ENCODE measurements at regions not wholly inside any gene's neighbourhood (a gene's known extent, or its start where the extent isn't known, plus 50 kb on each side); places are given as distances from the start of the nearest gene placed in this dataset.

DNA sequence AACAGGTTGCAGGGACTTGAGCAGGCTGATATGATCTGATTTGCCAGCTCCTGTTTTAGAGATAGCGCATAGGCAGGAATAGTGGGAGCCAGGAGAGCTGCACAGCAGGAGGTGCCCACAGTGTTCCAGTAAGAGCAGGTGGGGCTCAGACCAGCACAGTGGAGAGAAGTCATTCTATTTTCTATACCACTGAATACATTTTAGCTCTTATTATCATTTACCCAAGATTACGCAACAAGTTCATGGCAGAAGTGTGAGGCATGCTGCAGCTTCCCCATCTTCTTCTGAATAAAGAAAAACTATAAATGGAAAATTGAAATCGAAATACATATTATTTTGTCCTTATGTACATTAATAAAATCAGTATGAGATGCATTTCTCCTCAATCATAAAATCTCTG lies 114.7 kb upstream of the EDNRA start:
- no peak for DNase-seq

DNA sequence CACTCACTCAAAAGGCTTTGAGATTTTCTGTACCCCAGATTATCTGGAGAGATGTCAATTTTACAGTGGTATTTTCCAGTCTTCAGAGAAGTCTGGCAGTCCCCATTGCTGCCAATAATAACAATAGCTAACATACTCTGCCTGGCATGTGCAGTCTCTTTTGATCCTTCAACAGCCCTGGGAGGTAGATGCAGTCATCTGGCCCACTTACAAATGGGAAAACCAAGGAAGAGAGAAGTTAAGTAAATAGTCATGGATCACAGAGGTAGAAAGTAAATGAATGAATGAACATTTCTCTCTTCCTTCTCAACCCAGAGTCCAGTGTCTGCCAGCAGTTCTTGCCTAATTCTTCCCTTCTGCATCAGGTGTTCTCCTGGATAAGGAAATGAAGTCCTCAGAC lies 113.0 kb upstream of the EDNRA start:
- no peak for DNase-seq

DNA sequence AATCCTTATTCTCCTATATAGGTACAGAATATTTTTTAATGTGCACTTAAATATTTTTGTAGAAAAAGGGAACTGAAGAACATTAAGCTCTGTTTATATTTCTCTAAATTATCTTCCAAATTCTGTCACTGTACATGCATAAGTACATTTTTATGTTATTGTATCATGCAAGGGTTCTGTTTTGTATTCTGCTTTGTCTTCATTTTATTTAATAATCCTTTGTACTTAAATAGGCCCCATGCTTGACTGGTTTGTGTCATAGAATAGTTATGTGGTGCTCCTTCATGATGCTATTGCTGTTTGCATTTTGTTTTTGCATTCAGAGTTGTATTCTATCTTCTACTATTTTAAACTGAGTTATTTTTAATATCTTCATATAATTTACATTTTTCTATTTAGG lies 111.9 kb upstream of the EDNRA start:
- no peak for DNase-seq

DNA sequence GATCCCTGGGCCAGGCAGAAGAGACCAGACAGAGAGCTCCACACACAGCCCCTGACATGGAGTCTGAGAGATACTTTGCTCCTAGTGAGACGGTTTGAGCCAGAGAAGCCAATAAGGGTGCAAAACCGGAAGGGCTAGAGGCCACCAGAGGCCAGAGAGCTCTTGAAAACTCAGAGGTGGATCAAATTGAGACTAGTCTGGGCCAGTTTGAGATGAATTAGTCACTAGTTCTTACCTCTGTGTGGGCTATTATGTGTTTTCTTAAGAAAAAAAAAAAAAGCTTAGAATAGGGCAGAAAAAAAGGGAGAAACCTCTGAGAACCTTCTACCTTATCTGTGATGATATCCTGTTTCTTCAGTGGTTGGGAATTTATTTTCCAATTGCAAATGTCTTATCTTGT lies 110.4 kb upstream of the EDNRA start:
- DNase-seq = no peak

DNA sequence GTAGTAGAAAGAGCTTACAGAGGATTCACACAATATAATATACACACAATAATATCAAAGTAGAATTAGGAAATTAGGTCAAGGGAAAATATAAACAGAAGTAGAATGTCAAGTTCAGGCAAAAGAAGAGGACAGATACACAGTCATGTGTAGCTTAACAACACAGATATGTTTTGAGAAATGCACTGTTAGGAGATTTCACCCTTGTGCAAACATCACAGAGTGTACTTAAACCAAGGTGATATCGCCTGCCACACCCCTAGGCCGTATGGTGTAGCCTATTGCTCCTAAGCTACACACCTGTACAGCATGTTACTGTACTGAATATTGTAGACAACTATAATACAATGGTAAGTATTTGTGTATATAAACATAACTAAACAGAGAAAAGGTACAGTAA lies 110.0 kb upstream of the EDNRA start:
- no peak for DNase-seq

DNA sequence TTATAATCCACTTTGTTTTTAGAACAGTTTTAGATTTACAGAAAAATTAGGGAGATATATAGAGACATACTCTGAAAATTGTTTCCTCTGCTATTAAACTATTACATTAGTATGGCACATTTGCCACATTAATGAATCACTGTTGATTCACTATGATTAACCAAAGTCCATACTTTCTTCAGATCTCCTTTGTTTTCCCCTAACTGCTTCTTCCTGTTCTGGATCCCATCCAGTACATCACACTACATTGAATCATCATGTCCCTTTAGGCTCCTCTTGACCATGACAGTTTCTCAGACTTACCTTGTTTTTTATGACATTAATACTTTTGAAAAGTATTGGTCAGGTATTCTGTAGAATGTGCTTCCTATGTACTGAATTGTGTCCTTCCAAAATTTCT lies 109.2 kb upstream of the EDNRA start:
- DNase-seq = no peak

DNA sequence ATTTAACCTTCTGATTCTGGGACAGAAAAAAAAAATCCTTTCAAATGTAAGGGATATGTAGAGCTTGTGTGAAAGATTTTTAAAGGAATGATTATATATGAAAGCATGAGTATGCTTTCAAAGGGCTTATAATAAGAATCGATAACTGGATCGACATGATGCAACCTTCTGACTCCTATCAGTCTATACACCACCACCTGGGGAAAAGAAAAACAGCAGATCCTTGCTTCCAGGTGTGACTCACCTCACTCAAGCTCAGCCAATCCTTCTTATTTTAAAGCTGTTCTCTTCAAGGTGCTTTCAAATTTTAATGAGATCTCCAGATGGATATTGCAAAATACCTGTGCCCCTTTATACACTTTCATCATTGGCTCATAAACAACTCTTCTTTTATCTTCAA lies 102.1 kb upstream of the EDNRA start:
- DNase-seq = no peak

DNA sequence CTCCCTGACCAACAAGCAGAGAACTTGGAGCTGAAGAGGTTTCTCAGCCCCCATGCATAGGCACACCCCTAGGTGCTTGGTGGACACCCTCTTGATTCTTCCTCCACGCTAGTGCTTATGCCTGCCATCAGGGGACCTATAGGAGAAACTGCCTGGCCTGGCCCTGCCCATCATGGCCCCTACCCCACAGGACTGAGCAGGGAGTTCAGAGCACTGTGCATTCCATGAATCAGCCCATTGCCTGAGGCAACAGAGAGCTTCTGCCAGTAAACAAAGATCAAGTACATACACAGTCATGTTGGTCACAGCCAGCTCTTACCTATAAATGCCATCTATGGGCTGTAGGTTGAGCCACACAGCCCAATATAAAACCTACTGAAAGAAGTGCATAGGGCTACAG lies 99.1 kb upstream of the EDNRA start:
- no peak for DNase-seq

DNA sequence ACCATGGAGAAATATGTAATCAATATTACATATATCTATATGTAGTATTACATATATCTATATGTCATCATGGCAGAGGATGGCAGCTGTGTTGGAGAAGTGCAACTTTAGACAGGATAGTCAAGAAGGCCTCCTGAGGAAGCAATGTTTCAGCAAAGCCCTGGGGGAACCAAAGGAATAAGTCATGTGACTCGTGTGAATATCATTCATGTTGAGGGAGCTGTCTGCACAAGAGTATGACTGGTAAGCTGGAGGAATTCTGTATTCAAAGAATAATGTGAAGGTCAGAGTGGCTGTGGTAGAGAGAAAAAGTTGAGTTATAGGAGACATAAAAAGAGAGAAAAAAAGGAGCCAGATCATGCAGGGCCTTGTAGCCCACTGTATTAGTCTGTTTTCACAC lies 92.9 kb upstream of the EDNRA start:
- no peak for DNase-seq

DNA sequence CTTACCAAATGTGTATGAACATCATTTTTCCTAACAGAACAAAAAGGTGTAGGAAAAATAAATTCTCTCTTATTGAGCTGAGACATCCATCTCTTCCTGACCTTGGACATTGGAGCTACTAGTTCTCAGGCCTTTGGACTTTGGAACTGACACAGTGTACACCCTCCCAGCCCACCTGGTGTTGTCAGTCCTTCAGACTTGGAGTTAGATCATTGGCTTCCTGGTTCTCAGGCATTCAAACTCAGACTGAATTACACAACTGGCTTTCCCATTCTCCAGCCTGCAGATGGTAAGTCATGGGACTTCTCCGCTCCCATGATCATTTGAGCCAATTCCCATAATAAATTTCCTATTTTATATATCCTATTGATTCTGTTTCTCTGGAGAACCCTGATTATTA lies 84.8 kb upstream of the EDNRA start:
- DNase-seq = no peak

DNA sequence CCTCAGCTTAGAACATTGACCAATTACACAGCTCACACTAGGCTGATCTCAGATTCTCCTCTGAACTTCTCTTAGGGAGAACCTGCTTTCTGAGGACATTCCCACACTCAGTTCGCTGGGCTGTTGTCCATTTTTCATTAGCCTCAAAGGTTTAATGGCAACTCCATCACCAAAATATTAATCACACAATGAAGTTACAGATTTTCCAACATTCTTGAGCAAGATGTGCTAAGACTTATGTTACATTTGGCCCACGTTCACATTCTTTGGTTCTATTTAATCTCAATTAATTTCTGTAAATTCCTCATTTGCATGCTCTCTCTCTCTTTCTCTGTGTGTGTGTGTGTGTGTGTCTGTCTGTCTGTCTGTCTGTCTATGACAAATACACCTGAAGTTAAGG lies 82.3 kb upstream of the EDNRA start:
- no peak for DNase-seq

DNA sequence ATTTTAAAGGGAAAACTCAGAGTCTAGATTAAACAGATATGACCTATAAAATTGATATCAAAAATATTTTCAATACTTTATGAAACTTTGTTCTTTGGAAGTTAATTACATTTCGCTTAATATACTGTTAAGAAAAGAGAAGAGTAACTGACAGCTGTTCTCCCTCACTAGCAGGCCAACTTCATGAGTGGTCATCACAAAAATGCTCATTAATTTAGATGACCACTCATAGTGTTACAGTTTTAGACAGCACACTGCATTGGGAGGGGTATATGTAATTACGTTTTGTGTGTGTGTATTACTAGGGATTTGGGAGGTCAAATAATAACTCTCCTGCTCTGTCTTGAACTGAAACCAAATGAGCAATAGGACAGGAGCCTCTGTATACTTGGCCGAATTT lies 80.2 kb upstream of the EDNRA start:
- no peak for DNase-seq

DNA sequence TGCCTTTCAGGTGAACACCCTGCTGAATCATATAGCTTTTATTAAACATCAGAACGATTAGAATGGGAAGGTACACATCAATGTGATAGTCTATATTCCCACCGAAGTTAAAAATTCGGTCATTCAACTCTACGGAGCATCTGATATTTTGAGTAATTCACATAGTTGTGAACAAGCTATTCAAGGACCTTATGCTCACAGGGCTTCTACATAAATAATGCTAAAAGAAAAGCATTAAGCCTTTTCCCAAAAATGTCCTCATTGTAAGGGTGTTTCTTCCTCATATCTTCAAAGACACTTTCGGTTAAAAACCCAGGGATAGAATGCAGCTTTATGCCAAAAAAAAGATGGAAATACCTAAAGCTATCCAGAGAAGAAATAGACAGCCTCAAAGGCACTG lies 79.7 kb upstream of the EDNRA start:
- no peak for DNase-seq

DNA sequence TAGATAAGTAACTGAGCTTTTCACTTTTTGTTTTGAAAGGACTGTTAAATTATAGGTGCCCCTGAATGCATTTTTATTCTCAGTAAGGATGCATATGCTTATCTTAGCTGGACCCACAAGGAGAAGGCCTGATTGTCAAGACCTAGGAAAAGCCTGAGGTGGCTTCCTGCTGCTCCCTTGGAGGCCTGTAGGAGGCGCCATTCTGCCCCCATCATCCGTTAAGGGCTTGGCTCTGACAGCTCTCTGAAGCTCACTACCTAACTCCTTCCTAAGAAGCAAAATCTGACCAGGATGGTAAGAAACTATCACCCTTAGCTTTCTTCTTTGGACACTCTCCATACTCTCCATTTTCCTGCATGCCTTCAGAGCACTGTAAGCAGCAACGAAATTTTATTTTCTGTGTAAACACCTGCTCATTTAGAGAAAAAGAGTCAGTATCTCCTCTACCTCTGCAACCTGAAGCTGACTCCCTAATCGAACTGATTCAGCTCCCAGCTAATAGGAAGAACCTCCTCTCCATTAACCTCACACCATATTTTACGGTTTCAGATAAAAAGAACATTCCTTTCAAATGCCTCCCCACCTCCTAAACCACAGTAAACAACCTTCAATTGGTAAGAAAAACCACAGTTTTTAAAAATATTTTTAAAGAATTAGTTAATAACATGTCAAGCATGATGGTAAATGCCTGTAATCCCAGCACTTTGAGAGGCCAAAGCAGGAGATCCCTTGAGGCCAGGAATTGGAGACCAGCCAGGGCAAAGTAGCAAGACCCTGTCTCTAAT lies 73.4 kb upstream of the EDNRA start:
- DNase-seq = no peak

DNA sequence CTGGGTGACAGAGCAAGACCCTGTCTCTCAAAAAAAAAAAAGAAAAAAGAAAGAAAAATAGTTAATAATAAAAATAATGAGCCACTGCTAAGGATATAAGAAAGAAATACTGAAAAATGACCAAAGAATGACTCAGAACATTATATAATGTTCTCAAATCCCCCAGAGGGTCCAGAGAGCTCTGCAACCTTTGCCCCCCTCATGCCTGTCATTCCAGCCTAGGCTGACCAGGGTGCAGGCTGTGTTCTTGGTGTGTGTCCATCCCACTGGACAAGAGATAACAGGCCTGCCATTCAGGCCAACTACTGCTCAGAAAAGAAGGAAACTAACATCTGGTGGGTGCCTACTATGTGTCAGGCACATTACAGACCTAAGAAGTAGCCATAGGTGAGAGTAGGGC lies 72.7 kb upstream of the EDNRA start:
- DNase-seq = no peak

DNA sequence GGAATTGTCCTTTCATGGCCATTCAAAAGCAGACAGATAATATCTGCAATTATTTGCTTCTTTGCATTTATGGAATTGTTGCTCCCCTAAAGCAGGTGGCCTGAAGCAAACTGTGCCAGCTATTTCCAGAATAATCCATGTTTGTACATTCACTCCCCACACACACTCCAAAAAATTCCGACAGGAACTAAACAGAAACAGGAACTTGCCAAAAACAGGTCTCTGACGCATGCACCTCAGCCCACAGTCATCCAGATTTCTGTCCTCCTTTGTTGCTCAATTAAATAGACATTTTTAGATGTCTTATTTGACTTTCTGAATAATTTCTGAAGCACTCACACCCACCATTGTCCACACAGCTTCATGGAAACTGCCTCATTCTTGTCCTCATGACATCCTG lies 71.5 kb upstream of the EDNRA start:
- no peak for DNase-seq

DNA sequence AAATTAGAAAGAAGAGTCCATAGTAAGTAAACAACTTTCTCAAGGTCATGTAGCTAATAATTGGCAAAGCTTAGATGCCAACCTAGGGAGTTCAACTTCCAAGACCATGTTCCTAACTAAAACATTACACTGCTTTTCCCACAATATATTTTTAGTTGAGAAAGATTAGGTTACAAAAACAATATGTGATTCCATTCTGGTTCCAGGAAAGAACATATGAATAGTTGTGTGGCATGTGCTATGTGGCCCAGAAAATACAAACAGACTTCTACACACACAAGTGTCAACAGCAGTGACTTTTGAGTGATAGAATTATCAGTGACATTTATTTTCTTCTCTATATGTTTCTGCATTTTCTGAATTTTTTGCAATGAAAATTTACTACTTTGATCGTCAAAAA lies 62.7 kb upstream of the EDNRA start:
- DNase-seq = no peak

DNA sequence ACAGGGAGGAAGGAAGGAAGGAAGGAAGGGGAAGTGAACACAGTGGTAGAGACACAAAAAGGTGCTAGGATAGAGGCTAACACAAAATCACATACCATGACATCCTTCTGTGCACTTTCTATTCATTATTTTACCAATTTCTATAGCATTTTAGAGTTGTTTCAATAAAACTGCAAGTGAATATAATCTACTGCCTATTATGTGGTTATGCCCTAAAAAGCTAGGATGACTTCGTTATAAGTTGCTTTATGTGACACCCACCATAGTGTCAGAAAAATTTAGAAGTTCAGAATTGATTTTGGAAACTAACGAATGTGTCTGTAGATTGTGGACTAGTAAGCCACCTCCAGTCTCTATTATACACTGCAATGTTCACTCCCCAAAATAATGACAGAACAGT lies 59.4 kb upstream of the EDNRA start:
- no peak for DNase-seq

DNA sequence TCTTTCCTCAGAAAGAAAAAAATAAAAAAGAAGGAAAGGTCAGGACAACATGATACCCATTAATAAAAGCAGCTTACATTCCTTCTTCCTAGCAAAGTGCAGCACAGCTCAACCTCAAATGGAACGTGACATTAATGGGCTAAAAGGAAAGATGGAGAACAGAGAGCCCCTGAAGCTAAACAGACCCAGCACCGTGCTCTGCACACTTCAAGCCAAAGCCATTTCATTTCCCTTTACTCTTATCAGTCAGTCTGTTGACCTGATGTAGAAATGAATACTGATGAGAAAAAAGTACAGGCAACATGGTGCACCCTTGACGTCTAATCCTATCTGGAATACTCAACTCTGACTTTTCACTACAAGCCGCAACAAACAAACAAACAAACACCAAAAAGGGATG lies 57.7 kb upstream of the EDNRA start:
- no peak for DNase-seq

DNA sequence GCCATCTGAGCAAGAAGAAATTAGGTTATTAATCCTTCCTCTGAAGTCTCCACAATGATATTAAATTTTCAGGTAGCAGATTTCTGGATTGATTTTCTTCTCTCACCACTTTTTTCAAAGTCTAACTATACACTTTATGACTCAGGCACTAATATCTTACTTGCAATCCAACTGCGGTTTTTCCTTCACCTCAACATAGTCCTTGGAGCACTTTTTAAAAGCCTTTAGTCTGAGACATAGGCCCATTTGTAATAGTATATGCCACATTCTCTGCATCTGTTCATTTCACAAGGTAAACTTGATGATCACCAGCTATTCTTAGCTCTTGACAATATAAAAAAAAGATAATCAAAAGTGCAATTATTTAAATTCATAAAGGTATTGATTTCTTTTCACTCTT lies 55.9 kb upstream of the EDNRA start:
- no peak for DNase-seq

DNA sequence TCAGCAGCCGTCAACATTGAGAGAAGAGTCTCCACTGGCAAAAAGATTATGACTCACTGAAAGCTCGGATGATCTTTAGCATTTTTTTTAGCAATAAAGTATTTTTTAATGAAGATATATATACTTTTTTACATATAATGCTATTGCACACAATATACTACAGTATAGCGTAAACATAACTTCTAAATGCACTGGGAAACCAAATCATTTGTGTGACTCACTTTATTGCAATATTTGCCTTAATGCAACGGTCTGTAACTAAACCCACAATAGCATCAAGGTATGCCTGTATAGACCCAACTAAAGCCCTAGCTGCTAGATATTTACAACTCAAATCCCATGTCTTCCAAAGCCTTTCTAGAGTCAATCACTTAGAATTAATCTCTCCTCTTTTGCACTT lies 52.3 kb upstream of the EDNRA start:
- no peak for DNase-seq

DNA sequence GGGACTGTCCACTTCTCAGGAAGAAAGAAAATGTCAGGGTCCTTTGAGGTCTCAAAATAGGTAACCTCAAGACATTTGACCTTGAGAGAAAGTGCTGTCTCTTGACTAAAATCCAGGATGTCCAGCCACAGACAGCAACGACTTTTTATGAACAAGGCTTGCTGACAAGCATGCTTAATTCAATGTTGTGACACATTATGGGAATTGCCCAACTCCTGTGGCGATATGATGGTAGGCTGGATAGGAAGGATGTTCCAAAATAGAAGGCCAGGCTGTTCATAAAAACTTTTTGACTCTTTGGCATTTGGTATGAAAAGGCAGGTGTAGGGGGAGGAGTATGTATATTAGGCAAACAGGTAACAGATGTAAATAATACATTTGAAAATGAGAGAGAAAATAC lies 50.8 kb upstream of the EDNRA start:
- no peak for DNase-seq
